ENCODE measurements at regions not wholly inside any gene's neighbourhood (a gene's known extent, or its start where the extent isn't known, plus 50 kb on each side); places are given as distances from the start of the nearest gene placed in this dataset.

DNA sequence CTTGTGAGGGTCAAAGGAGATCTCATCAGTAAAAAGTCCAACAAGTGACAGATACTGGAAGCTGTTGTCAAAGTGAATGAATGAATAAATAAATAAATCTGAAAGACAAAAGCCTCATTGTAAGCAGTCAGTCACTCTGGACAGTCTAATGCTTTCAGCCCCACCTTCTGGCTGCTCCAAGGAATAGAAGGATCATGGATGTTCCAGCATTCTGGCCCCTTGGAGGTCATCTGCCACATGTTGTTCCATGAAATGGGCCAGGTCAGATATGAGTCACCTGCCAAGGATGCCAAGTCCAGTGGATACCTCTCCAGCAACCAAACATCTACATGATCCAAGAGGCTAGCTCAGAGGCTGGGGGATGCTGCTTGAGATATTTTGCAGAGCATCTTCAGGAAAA is 185.6 kb downstream of the BMP7 start:
- H3K4me2 ChIP-seq (ENCODE audit: low read length): no peak overlapping the region
- H3F3A ChIP-seq (ENCODE audit: insufficient read depth, low read length, poor library complexity, severe bottlenecking): no peaks in the 10 kb centered on the region
- no peaks in the 10 kb centered on the region for H4K20me1 ChIP-seq (ENCODE audit: insufficient read depth)
- no peak overlapping the region for H3K4me3 ChIP-seq (ENCODE audit: low read length)
- no peak overlapping the region for H3K9ac ChIP-seq (ENCODE audit: low read length)
- H3K27ac ChIP-seq (ENCODE audit: low read length): no peak overlapping the region
- TF ChIP-seq EP300 (conservative IDR thresholded peaks at IDR 0.05; ENCODE audit: poor library complexity, severe bottlenecking) (no peak), MXI1 (conservative IDR thresholded peaks at IDR 0.05; ENCODE audit: poor library complexity, severe bottlenecking) (no peak), RAD21 (conservative IDR thresholded peaks at IDR 0.05) (no peak), SMC3 (conservative IDR thresholded peaks at IDR 0.05; ENCODE audit: poor library complexity) (no peak), TAF1 (IDR thresholded peaks at IDR 0.05; ENCODE audit: low read depth) (no peak), EZH2 (IDR thresholded peaks at IDR 0.05; ENCODE audit: borderline replicate concordance, insufficient read depth, low read length, poor library complexity, severe bottlenecking) (no peak)
- H3K79me2 ChIP-seq (replicated peaks; ENCODE audit: insufficient read depth, low read length): no peaks in the 10 kb centered on the region
- H2AFZ ChIP-seq (ENCODE audit: low read depth, low read length): no peak overlapping the region
- no peaks in the 10 kb centered on the region for H3K27me3 ChIP-seq (ENCODE audit: insufficient read depth, low read depth, low read length)
- H3K9me3 ChIP-seq (ENCODE audit: low read length): peaks cover 3% of the 10 kb centered on the region
- H3K36me3 ChIP-seq (ENCODE audit: insufficient read depth, low read length): no peaks in the 10 kb centered on the region
- no peaks in the 10 kb centered on the region for H3K9me2 ChIP-seq (ENCODE audit: insufficient read depth, low read length)

- H3K9ac ChIP-seq (ENCODE audit: low read length): no peak overlapping the region
- no peak for TF ChIP-seq TAF1 (IDR thresholded peaks at IDR 0.05; ENCODE audit: low read depth)
- no peak for TF ChIP-seq EZH2 (IDR thresholded peaks at IDR 0.05; ENCODE audit: borderline replicate concordance, insufficient read depth, low read length, poor library complexity, severe bottlenecking)
- TF ChIP-seq SMC3 (conservative IDR thresholded peaks at IDR 0.05; ENCODE audit: poor library complexity): no peak
- TF ChIP-seq EP300 (conservative IDR thresholded peaks at IDR 0.05; ENCODE audit: poor library complexity, severe bottlenecking): no peak
- no peak for TF ChIP-seq MXI1 (conservative IDR thresholded peaks at IDR 0.05; ENCODE audit: poor library complexity, severe bottlenecking)
- TF ChIP-seq POLR2AphosphoS5 (IDR thresholded peaks at IDR 0.05): no peak
- TF ChIP-seq RAD21 (conservative IDR thresholded peaks at IDR 0.05): no peak
- TF ChIP-seq REST (IDR thresholded peaks at IDR 0.05; ENCODE audit: borderline replicate concordance): no peak
- TF ChIP-seq, protein P1, sequence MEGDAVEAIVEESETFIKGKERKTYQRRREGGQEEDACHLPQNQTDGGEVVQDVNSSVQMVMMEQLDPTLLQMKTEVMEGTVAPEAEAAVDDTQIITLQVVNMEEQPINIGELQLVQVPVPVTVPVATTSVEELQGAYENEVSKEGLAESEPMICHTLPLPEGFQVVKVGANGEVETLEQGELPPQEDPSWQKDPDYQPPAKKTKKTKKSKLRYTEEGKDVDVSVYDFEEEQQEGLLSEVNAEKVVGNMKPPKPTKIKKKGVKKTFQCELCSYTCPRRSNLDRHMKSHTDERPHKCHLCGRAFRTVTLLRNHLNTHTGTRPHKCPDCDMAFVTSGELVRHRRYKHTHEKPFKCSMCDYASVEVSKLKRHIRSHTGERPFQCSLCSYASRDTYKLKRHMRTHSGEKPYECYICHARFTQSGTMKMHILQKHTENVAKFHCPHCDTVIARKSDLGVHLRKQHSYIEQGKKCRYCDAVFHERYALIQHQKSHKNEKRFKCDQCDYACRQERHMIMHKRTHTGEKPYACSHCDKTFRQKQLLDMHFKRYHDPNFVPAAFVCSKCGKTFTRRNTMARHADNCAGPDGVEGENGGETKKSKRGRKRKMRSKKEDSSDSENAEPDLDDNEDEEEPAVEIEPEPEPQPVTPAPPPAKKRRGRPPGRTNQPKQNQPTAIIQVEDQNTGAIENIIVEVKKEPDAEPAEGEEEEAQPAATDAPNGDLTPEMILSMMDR (IDR thresholded peaks at IDR 0.05; ENCODE audit: poor library complexity, severe bottlenecking): no peak
These were observed 184.0 kb downstream of the BMP7 start for GRCh38 chr20:57082357-57082945.

More at GRCh38 chr20:57082357-57082945, 184.0 kb downstream of the BMP7 start:
- Histone ChIP-seq H3K9me2 (ENCODE audit: insufficient read depth, low read length) (no peaks in the 10 kb centered on the region), H3K27ac (ENCODE audit: low read length) (no peak overlapping the region), H3K4me3 (ENCODE audit: low read length) (no peak overlapping the region), H3K27me3 (ENCODE audit: insufficient read depth, low read depth, low read length) (no peaks in the 10 kb centered on the region), H4K20me1 (ENCODE audit: insufficient read depth) (no peaks in the 10 kb centered on the region), H3F3A (ENCODE audit: insufficient read depth, low read length, poor library complexity, severe bottlenecking) (no peaks in the 10 kb centered on the region), H2AFZ (ENCODE audit: low read depth, low read length) (no peak overlapping the region), H3K4me2 (ENCODE audit: low read length) (no peak overlapping the region), H3K79me2 (replicated peaks; ENCODE audit: insufficient read depth, low read length) (no peaks in the 10 kb centered on the region), H3K36me3 (ENCODE audit: insufficient read depth, low read length) (no peaks in the 10 kb centered on the region), H3K9me3 (ENCODE audit: low read length) (peaks cover 2% of the 10 kb centered on the region)
